OCI-LY7 (cell line): ENCODE measurements at regions not wholly inside any gene's neighbourhood (a gene's known extent, or its start where the extent isn't known, plus 50 kb on each side); places are given as distances from the start of the nearest gene placed in this dataset.

Source experiments
- EZH2phosphoT487 ChIP-seq: fragments of 200-600 bp; sonication (generic); IDR thresholded peaks from 2 replicates; pipeline ENCODE4 v1.6.1; 2018; ENCODE audit warnings: low read depth, borderline replicate concordance, mild to moderate bottlenecking, mixed run types, antibody characterized with exemption, low read length, moderate library complexity, mixed read lengths
- TF ChIP-seq, protein P1 (sequence below): fragments of 200-600 bp; sonication (generic); conservative IDR thresholded peaks from 2 replicates; pipeline ENCODE4 v1.5.1; 2014; ENCODE audit warnings: mild to moderate bottlenecking, antibody characterized with exemption, low read length, moderate library complexity, mixed read lengths

DNA sequence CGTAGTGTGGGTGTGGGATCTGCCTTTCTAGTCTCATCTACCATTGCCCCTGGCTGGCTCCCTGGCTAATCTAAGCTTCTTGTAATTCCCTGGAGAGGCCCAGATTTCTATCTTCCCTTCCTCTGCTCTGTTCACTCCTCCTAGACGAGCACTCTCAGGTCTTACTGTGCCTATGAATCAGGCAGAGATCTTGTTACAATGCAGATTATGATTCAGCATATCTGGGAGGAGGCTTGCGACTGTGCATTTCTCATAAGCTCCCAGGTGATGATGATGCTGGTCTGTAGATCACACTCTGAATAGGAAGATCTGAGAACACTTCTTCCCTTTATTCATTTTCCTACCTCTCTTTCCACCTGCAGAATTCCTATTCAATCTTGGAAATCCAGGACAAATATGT, 200.1 kb downstream of the CBLN1 start:
- TF ChIP-seq, protein P1, sequence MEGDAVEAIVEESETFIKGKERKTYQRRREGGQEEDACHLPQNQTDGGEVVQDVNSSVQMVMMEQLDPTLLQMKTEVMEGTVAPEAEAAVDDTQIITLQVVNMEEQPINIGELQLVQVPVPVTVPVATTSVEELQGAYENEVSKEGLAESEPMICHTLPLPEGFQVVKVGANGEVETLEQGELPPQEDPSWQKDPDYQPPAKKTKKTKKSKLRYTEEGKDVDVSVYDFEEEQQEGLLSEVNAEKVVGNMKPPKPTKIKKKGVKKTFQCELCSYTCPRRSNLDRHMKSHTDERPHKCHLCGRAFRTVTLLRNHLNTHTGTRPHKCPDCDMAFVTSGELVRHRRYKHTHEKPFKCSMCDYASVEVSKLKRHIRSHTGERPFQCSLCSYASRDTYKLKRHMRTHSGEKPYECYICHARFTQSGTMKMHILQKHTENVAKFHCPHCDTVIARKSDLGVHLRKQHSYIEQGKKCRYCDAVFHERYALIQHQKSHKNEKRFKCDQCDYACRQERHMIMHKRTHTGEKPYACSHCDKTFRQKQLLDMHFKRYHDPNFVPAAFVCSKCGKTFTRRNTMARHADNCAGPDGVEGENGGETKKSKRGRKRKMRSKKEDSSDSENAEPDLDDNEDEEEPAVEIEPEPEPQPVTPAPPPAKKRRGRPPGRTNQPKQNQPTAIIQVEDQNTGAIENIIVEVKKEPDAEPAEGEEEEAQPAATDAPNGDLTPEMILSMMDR: no peak
- no peak for TF ChIP-seq EZH2phosphoT487
